Stimulated activated CD4-positive, alpha-beta T cell treated with anti-CD3 and anti-CD28 coated beads, Interleukin-12 subunit alpha, Interleukin-12 subunit beta, amount 100 ng/mL, for 48 hours (primary cell): ENCODE measurements at regions not wholly inside any gene's neighbourhood (a gene's known extent, or its start where the extent isn't known, plus 50 kb on each side); places are given as distances from the start of the nearest gene placed in this dataset.

Experiments
- DNase-seq, 3 donors: peaks; one replicate each; pipeline ENCODE4 v3.0.0-alpha.2; 2020; ENCODE audit warnings: low read depth in 2 of 3, low spot score in 1 of 3

- DNase-seq: no peak
These were observed 807.8 kb upstream of the CHAC2 start for GRCh38 chr2:52959801-52960200.

- no peak for DNase-seq
These were observed 810.8 kb upstream of the CHAC2 start for GRCh38 chr2:52956766-52957165.

- DNase-seq: no peak
These were observed 811.5 kb upstream of the CHAC2 start for GRCh38 chr2:52956118-52956517.

GRCh38 chr2:52955079-52955478 lies 812.5 kb upstream of the CHAC2 start:
- DNase-seq: no peak

- no peak for DNase-seq
These were observed 827.5 kb upstream of the CHAC2 start for GRCh38 chr2:52940101-52940500.

GRCh38 chr2:52939250-52939649 lies 828.4 kb upstream of the CHAC2 start:
- no peak for DNase-seq

- DNase-seq: no peak
These were observed 831.6 kb upstream of the CHAC2 start for GRCh38 chr2:52936029-52936428.

- DNase-seq: no peak
These were observed 832.5 kb upstream of the CHAC2 start for GRCh38 chr2:52934920-52935640.

GRCh38 chr2:52934323-52934898 lies 833.2 kb upstream of the CHAC2 start:
- no peak for DNase-seq

GRCh38 chr2:52933878-52934277 lies 833.7 kb upstream of the CHAC2 start:
- no peak for DNase-seq

GRCh38 chr2:52931660-52932059 lies 835.9 kb upstream of the CHAC2 start:
- no peak for DNase-seq

- no peak for DNase-seq
These were observed 838.2 kb upstream of the CHAC2 start for GRCh38 chr2:52929412-52929811.

GRCh38 chr2:52919673-52920072 lies 847.9 kb upstream of the CHAC2 start:
- DNase-seq: no peak

- no peak for DNase-seq
These were observed 849.1 kb upstream of the CHAC2 start for GRCh38 chr2:52918551-52918950.

- no peak for DNase-seq
These were observed 850.6 kb upstream of the CHAC2 start for GRCh38 chr2:52916981-52917380.

- DNase-seq: no peak
These were observed 863.2 kb upstream of the CHAC2 start for GRCh38 chr2:52904355-52904891.

- DNase-seq: no peak
These were observed 870.0 kb upstream of the CHAC2 start for GRCh38 chr2:52897511-52898044.

- no peak for DNase-seq
These were observed 871.8 kb upstream of the CHAC2 start for GRCh38 chr2:52895726-52896340.

GRCh38 chr2:52886556-52886955 lies 881.0 kb upstream of the CHAC2 start:
- DNase-seq: no peak

- no peak for DNase-seq
These were observed 882.7 kb upstream of the CHAC2 start for GRCh38 chr2:52884761-52885352.

GRCh38 chr2:52882974-52883373 lies 884.6 kb upstream of the CHAC2 start:
- no peak for DNase-seq

GRCh38 chr2:52881606-52882005 lies 886.0 kb upstream of the CHAC2 start:
- DNase-seq: no peak
